ENCODE measurements at regions not wholly inside any gene's neighbourhood (a gene's known extent, or its start where the extent isn't known, plus 50 kb on each side); places are given as distances from the start of the nearest gene placed in this dataset.

GRCh38 chr10:53108317-53108934, 335.8 kb upstream of the MBL2 start:
- peaks cover 4% of the 10 kb centered on the region for H3K9me3 ChIP-seq (ENCODE audit: low read length)
- H2AFZ ChIP-seq (ENCODE audit: low read depth, low read length) = no peak overlapping the region
- no peaks in the 10 kb centered on the region for H4K20me1 ChIP-seq (ENCODE audit: insufficient read depth)
- no peak overlapping the region for H3K4me3 ChIP-seq (ENCODE audit: low read length)
- no peak overlapping the region for H3K9ac ChIP-seq (ENCODE audit: low read length)
- no peaks in the 10 kb centered on the region for H3F3A ChIP-seq (ENCODE audit: insufficient read depth, low read length, poor library complexity, severe bottlenecking)
- no peak overlapping the region for H3K4me2 ChIP-seq (ENCODE audit: low read length)
- no peak overlapping the region for H3K27ac ChIP-seq (ENCODE audit: low read length)
- H3K36me3 ChIP-seq (ENCODE audit: insufficient read depth, low read length) = no peaks in the 10 kb centered on the region
- H3K27me3 ChIP-seq (ENCODE audit: insufficient read depth, low read depth, low read length) = no peaks in the 10 kb centered on the region
- H3K79me2 ChIP-seq (replicated peaks; ENCODE audit: insufficient read depth, low read length) = no peaks in the 10 kb centered on the region
- no peaks in the 10 kb centered on the region for H3K9me2 ChIP-seq (ENCODE audit: insufficient read depth, low read length)
- TF ChIP-seq EP300 (conservative IDR thresholded peaks at IDR 0.05; ENCODE audit: poor library complexity, severe bottlenecking) (no peak), TAF1 (IDR thresholded peaks at IDR 0.05; ENCODE audit: low read depth) (no peak), RAD21 (conservative IDR thresholded peaks at IDR 0.05) (no peak), SMC3 (conservative IDR thresholded peaks at IDR 0.05; ENCODE audit: poor library complexity) (no peak), POLR2AphosphoS5 (IDR thresholded peaks at IDR 0.05) (no peak), EZH2 (IDR thresholded peaks at IDR 0.05; ENCODE audit: borderline replicate concordance, insufficient read depth, low read length, poor library complexity, severe bottlenecking) (no peak), CTCF (IDR thresholded peaks at IDR 0.05; ENCODE audit: poor library complexity, severe bottlenecking) (no peak), MXI1 (conservative IDR thresholded peaks at IDR 0.05; ENCODE audit: poor library complexity, severe bottlenecking) (no peak), REST (IDR thresholded peaks at IDR 0.05; ENCODE audit: borderline replicate concordance) (no peak)

- Histone ChIP-seq H3K36me3 (ENCODE audit: insufficient read depth, low read length) (no peaks in the 10 kb centered on the region), H3K9ac (ENCODE audit: low read length) (no peak overlapping the region), H4K20me1 (ENCODE audit: insufficient read depth) (no peaks in the 10 kb centered on the region), H3K79me2 (replicated peaks; ENCODE audit: insufficient read depth, low read length) (no peaks in the 10 kb centered on the region), H3K4me3 (ENCODE audit: low read length) (no peak overlapping the region), H3K27ac (ENCODE audit: low read length) (no peak overlapping the region), H3K9me3 (ENCODE audit: low read length) (peaks cover 4% of the 10 kb centered on the region), H3K4me2 (ENCODE audit: low read length) (no peak overlapping the region), H2AFZ (ENCODE audit: low read depth, low read length) (no peak overlapping the region), H3K27me3 (ENCODE audit: insufficient read depth, low read depth, low read length) (no peaks in the 10 kb centered on the region), H3K9me2 (ENCODE audit: insufficient read depth, low read length) (no peaks in the 10 kb centered on the region), H3F3A (ENCODE audit: insufficient read depth, low read length, poor library complexity, severe bottlenecking) (no peaks in the 10 kb centered on the region)
- TF ChIP-seq SMC3 (conservative IDR thresholded peaks at IDR 0.05; ENCODE audit: poor library complexity) (no peak), EP300 (conservative IDR thresholded peaks at IDR 0.05; ENCODE audit: poor library complexity, severe bottlenecking) (no peak), REST (IDR thresholded peaks at IDR 0.05; ENCODE audit: borderline replicate concordance) (no peak), POLR2AphosphoS5 (IDR thresholded peaks at IDR 0.05) (no peak), TAF1 (IDR thresholded peaks at IDR 0.05; ENCODE audit: low read depth) (no peak), EZH2 (IDR thresholded peaks at IDR 0.05; ENCODE audit: borderline replicate concordance, insufficient read depth, low read length, poor library complexity, severe bottlenecking) (no peak), MXI1 (conservative IDR thresholded peaks at IDR 0.05; ENCODE audit: poor library complexity, severe bottlenecking) (no peak), CTCF (IDR thresholded peaks at IDR 0.05; ENCODE audit: poor library complexity, severe bottlenecking) (no peak), RAD21 (conservative IDR thresholded peaks at IDR 0.05) (no peak)
These were observed 335.1 kb upstream of the MBL2 start for GRCh38 chr10:53107711-53108110.
